GM23338 (cell line): ENCODE measurements at regions not wholly inside any gene's neighbourhood (a gene's known extent, or its start where the extent isn't known, plus 50 kb on each side); places are given as distances from the start of the nearest gene placed in this dataset.

ENCODE experiments used
- CREB1 ChIP-seq: fragments of 250-450 bp; sonication (Bioruptor Pico); IDR thresholded peaks from 2 replicates; pipeline ENCODE4 v1.5.0; 2020; ENCODE audit warnings: low read depth, mild to moderate bottlenecking, moderate library complexity
- EZH2 ChIP-seq: fragments of 200-600 bp; sonication (generic); IDR thresholded peaks from one replicate; pipeline ENCODE4 v1.8.0; 2017; ENCODE audit warnings: antibody characterized with exemption, mild to moderate bottlenecking, low read depth; ENCODE audit not compliant: unreplicated experiment
- EZH2phosphoT487 ChIP-seq: fragments of 200-600 bp; sonication (generic); IDR thresholded peaks from one replicate; pipeline ENCODE4 v1.8.1; 2018; ENCODE audit warnings: antibody characterized with exemption; ENCODE audit not compliant: unreplicated experiment
- JUNB ChIP-seq: IDR thresholded peaks from one replicate; pipeline ENCODE4 v1.6.1; 2016; ENCODE audit warnings: antibody characterized with exemption; ENCODE audit not compliant: unreplicated experiment
- POLR2AphosphoS5 ChIP-seq: IDR thresholded peaks from 2 replicates; pipeline ENCODE4 v1.6.1; 2016; ENCODE audit warnings: antibody characterized with exemption, low read depth
- STAT1 ChIP-seq: IDR thresholded peaks from one replicate; pipeline ENCODE4 v1.6.1; 2016; ENCODE audit warnings: antibody characterized with exemption; ENCODE audit not compliant: unreplicated experiment
- ZNF114 ChIP-seq: fragments of 250-450 bp; sonication (Bioruptor Pico); IDR thresholded peaks from 2 replicates; pipeline ENCODE4 v1.5.0; 2020; ENCODE audit warnings: mild to moderate bottlenecking, moderate library complexity
- ZNF331 ChIP-seq: fragments of 250-450 bp; sonication (Bioruptor Pico); IDR thresholded peaks from 2 replicates; pipeline ENCODE4 v1.5.0; 2020; ENCODE audit warnings: low read depth, mild to moderate bottlenecking, moderate library complexity
- TF ChIP-seq, protein P1 (sequence below), 2 experiments: fragments of 200-600 bp in 1 of 2; sonication (generic) in 1 of 2; conservative IDR thresholded peaks; 2 replicates each; pipeline versions ENCODE4 v1.5.1 to v1.6.1; 2016 to 2017; ENCODE audit warnings: antibody characterized with exemption in 2 of 2, low read depth in 2 of 2, mild to moderate bottlenecking in 2 of 2, moderate library complexity in 1 of 2
- TF ChIP-seq, protein P2 (sequence below): IDR thresholded peaks from one replicate; pipeline ENCODE4 v1.6.1; 2018; ENCODE audit warnings: antibody characterized with exemption; ENCODE audit not compliant: unreplicated experiment

DNA sequence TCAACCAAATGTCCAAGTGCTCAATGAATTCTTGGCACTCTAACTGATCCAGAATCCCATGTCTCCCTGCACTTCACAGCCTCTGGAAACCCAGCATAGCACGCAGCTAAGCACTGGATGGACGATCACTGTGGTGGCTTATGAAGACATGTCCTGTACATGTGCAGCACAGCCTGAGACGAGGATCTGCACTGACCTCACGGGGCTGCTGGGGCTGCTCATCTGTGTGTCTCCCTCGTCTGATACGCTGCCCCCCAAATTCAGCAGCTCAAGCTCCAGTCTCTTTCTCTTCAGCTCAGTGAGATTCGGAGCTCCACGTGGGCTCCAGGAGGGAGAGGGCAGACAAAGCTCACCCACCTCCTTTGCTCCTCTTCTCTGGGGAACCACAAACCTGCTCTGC, 126.9 kb downstream of the CPZ start:
- no peak for TF ChIP-seq POLR2AphosphoS5
- no peak for TF ChIP-seq STAT1
- TF ChIP-seq, protein P1, sequence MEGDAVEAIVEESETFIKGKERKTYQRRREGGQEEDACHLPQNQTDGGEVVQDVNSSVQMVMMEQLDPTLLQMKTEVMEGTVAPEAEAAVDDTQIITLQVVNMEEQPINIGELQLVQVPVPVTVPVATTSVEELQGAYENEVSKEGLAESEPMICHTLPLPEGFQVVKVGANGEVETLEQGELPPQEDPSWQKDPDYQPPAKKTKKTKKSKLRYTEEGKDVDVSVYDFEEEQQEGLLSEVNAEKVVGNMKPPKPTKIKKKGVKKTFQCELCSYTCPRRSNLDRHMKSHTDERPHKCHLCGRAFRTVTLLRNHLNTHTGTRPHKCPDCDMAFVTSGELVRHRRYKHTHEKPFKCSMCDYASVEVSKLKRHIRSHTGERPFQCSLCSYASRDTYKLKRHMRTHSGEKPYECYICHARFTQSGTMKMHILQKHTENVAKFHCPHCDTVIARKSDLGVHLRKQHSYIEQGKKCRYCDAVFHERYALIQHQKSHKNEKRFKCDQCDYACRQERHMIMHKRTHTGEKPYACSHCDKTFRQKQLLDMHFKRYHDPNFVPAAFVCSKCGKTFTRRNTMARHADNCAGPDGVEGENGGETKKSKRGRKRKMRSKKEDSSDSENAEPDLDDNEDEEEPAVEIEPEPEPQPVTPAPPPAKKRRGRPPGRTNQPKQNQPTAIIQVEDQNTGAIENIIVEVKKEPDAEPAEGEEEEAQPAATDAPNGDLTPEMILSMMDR (conservative IDR thresholded peaks at IDR 0.05; ENCODE audit: low read depth in 2 of 2) = no peak
- TF ChIP-seq EZH2 = no peak
- TF ChIP-seq ZNF114 (CRISPR knock-in tag) = no peak
- TF ChIP-seq EZH2phosphoT487 = no peak
- TF ChIP-seq CREB1 (CRISPR knock-in tag) = no peak
- TF ChIP-seq JUNB = no peak
- TF ChIP-seq, protein P2, sequence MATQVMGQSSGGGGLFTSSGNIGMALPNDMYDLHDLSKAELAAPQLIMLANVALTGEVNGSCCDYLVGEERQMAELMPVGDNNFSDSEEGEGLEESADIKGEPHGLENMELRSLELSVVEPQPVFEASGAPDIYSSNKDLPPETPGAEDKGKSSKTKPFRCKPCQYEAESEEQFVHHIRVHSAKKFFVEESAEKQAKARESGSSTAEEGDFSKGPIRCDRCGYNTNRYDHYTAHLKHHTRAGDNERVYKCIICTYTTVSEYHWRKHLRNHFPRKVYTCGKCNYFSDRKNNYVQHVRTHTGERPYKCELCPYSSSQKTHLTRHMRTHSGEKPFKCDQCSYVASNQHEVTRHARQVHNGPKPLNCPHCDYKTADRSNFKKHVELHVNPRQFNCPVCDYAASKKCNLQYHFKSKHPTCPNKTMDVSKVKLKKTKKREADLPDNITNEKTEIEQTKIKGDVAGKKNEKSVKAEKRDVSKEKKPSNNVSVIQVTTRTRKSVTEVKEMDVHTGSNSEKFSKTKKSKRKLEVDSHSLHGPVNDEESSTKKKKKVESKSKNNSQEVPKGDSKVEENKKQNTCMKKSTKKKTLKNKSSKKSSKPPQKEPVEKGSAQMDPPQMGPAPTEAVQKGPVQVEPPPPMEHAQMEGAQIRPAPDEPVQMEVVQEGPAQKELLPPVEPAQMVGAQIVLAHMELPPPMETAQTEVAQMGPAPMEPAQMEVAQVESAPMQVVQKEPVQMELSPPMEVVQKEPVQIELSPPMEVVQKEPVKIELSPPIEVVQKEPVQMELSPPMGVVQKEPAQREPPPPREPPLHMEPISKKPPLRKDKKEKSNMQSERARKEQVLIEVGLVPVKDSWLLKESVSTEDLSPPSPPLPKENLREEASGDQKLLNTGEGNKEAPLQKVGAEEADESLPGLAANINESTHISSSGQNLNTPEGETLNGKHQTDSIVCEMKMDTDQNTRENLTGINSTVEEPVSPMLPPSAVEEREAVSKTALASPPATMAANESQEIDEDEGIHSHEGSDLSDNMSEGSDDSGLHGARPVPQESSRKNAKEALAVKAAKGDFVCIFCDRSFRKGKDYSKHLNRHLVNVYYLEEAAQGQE = no peak
- TF ChIP-seq ZNF331 (CRISPR knock-in tag) = no peak
